Lung microvascular endothelial cell (primary cell): ENCODE measurements at regions not wholly inside any gene's neighbourhood (a gene's known extent, or its start where the extent isn't known, plus 50 kb on each side); places are given as distances from the start of the nearest gene placed in this dataset.
"Not testable (repeated sequence)": the region's sequence is repeated elsewhere in the genome, so short reads cannot be mapped to it uniquely, and the experiment has no call there.

Experiments
- DNase-seq, 2 donors: peaks; one replicate each; pipeline versions ENCODE4 v3.0.0 to v3.0.0-alpha.2; 2010; ENCODE audit warnings: low read depth in 2 of 2

DNA sequence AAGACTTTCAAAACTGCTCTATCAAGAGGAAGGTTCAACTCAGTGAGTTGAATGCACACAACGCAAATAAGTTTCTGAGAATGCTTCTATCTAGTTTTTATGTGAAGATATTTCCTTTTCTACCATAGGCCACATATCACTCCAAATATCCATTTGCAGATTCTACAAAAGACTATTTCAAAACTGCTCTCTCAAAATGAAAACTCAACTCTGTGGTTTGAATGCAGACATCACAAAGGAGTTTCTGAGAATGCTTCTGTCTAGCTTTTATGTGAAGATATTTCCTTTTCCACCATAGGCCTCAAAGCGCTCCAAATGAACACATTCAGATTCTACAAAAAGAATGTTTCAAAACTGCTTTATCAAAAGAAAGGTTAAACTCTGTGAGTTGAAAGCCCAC, 1093.1 kb upstream of the DEFB115 start:
- DNase-seq = not testable (repeated sequence)

- no peak for DNase-seq
Observed at GRCh38 chr20:30167540-30167939, 1089.9 kb upstream of the DEFB115 start.

GRCh38 chr20:30168025-30168799, 1089.3 kb upstream of the DEFB115 start:
- DNase-seq = no peak

DNA sequence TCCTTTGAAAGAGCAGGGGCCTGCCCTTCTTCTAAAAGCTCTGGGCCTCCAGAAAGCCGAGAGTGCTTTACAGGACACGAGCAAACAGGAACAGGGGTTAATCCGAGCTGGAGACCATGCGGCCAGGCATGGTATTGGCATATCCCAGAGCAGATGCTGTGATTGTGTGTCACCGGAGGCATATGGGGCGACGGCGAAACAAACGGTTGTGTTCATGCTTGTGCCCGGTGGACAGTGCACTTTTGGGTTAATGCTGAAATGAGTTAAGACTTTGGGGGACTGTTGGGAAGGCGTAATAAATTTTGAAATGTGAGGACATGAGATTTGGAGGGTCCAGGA, 1088.7 kb upstream of the DEFB115 start:
- DNase-seq = no peak

- no peak for DNase-seq
Observed at GRCh38 chr20:30175681-30176080, 1081.8 kb upstream of the DEFB115 start.

GRCh38 chr20:30183124-30183523, 1074.3 kb upstream of the DEFB115 start:
- peak in 1 of 2 donors; percentile 2 for DNase-seq

GRCh38 chr20:30191785-30192184, 1065.7 kb upstream of the DEFB115 start:
- DNase-seq = not testable (repeated sequence)

DNA sequence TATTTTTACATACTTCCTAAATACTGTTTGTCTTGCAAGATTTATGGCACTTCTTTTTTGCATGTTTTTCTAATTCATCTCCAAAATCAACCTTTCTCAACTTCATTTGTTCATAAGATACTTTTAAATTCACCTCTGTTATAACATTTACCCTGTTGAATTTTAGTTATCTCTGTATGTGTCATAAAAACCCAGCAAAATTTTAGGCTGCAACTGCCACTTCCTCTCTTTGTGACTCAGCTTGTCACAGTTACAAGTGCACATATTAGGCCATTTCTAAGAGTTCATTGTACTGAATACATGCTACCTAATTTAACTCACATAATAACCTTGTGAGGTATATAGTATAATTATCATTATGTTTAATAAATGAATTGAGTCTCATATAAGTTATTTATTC, 1023.0 kb upstream of the DEFB115 start:
- DNase-seq = not testable (repeated sequence)

- DNase-seq = not testable (repeated sequence)
Observed at GRCh38 chr20:30275073-30275472, 982.4 kb upstream of the DEFB115 start.

DNA sequence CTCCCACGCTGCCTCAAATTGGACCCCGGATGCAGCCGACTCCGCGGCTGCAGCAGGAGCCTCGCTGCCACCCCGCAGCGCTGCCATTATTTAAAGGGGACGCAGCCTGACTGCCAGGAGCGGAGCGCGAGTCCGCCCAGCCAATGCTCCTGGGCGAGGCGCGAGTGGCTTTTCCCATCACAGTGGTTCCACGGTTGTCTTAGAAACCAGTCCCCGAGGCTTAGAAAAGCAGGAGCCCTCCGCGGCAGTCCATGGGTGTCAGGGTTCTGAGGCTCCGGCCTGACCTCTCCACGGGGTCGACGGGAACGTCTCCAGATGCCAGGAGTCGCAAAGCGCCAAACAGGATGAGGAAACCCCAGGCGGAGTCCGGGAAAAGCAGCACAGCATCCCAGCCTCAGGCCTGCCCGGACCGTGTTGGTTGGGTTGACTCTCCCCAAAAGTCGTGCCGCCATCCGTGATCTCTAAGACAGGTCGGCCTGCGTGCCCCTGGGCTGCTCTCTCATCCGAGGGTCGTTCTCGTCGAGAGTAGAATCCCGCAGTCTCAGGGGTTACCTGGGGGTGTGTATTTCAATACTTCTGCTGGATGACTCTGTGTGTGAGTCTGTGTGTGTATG, 975.8 kb upstream of the DEFB115 start:
- DNase-seq = no peak

- DNase-seq = peak in 1 of 2 donors; percentile 52
Observed at GRCh38 chr20:30283476-30284280, 973.8 kb upstream of the DEFB115 start.

GRCh38 chr20:30284281-30284905, 973.1 kb upstream of the DEFB115 start:
- no peak for DNase-seq

GRCh38 chr20:30285677-30286076, 971.8 kb upstream of the DEFB115 start:
- no peak for DNase-seq

- DNase-seq = no peak
Observed at GRCh38 chr20:30286157-30286556, 971.3 kb upstream of the DEFB115 start.

- DNase-seq = not testable (repeated sequence)
Observed at GRCh38 chr20:30287459-30287858, 970.0 kb upstream of the DEFB115 start.

- no peak for DNase-seq
Observed at GRCh38 chr20:30288346-30288745, 969.1 kb upstream of the DEFB115 start.

DNA sequence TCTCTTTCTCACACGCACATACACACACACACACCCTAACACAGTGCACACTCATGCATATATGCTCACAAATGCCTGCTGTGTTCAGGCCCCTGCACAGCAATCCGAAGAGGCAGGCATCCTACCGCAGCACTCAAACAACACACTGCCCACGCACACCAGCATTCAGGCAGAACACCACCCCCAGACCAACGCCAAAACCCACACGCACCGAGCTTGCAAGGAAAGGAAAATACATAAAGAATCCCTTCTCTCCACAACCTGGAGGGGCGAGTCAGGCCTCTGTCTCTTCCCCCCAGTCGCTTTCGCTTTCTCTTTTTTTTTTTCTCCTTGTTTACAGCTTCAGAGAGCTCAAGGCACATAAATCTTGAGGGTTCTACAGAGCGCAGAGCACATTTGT, 968.4 kb upstream of the DEFB115 start:
- not testable (repeated sequence) for DNase-seq

DNA sequence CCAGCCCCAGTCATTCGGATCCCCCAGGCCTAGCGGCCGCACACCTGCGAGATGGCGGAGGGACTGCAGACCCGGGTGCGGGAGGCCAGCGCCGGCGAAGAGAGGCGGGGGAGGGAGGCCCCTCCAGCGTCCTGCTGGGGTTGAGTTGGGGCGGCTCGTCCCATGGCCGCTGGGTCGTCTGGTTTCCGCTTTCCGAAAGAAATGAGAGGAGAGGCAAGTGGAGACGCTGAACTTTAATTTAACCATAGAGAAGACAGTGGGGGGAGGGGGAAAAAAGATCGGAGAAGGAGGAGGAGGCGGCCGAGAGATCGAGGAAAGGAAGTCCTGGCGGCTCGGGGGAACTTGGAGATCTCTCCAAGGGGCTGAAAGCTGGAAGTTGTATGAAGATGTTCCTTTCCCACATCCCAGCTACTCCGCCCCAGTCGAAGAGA, 967.7 kb upstream of the DEFB115 start:
- not testable (repeated sequence) for DNase-seq

DNA sequence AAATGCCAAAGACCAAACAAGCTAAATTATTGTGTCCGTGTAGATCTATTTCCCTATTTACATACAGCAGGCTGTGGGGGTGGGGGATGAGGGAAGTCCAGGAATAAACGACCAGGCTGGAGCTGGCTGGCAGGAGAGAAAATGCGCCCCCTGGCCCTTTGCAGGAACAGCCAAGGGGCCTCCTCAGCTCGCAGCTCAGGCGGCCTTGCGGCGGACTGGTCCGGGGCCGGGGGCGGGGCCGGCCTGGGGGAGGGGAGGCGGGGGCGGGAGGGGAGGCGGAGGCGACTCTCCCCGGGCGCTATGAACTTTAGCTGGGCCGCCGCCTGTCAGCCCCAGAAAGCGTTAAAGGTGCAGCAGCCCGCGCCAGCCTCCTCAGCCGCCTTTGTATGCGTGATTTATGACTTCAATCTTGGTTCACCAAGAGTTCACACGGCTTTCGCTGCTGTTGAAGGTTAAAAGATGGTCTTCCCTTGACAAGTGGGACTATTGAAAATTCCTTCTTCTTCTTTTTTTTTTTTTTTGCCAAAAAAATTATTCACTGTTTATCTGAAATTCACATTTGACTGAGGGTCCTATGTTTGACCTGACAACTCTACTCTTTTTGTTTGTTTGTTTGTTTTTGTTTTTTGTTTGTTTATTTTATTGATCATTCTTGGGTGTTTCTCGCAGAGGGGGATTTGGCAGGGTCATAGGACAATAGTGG, 967.0 kb upstream of the DEFB115 start:
- DNase-seq = peak in 1 of 2 donors; percentile 8

- DNase-seq = not testable (repeated sequence)
Observed at GRCh38 chr20:30291064-30291379, 966.4 kb upstream of the DEFB115 start.

DNA sequence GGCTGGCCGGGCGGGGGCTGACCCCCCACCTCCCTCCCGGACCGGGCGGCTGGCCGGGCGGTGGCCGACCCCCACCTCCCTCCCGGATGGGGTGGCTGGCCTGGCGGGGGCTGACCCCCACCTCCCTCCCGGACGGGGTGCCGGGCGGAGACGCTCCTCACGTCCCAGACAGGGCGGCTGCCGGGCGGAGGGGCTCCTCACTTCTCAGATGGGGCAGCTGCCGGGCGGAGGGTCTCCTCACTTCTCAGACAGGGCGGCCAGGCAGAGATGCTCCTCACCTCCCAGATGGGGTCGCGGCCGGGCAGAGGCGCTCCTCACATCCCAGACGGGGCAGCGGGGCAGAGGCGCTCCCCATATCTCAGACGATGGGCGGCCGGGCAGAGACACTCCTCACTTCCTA, 965.8 kb upstream of the DEFB115 start:
- not testable (repeated sequence) for DNase-seq
